CD4-positive, alpha-beta T cell (primary cell): ENCODE measurements at regions not wholly inside any gene's neighbourhood (a gene's known extent, or its start where the extent isn't known, plus 50 kb on each side); places are given as distances from the start of the nearest gene placed in this dataset.

Experiments used
- ATAC-seq: fragments of 200-7000 bp; cut with Tn5 transposase; one replicate; pipeline ENCODE4 v1.10.0; 2022; ENCODE audit warnings: mild to moderate bottlenecking; ENCODE audit not compliant: poor library complexity
- CTCF ChIA-PET: fragments of 350-600 bp; sonication (Branson Sonifier 250); formaldehyde crosslinking; loops from one replicate; lab custom pipeline; 2021; ENCODE audit warnings: antibody characterized with exemption, inconsistent platforms; lab: Charles Lee
- POLR2A ChIA-PET: fragments of 350-600 bp; sonication (Branson Sonifier 250); formaldehyde crosslinking; loops from one replicate; lab custom pipeline; 2021; ENCODE audit warnings: antibody characterized with exemption, inconsistent platforms; lab: Charles Lee
- DNase-seq, 14 experiments: peaks; one replicate each; pipeline ENCODE4 v3.0.0-alpha.2; 2013 to 2020; ENCODE audit warnings: mixed read lengths in 2 of 14
- H3K27ac ChIP-seq, 2 donors: one replicate each; pipeline versions ENCODE4 v1.5.1 to v1.7.0; 2013; ENCODE audit warnings: low read length in 2 of 2, low read depth in 1 of 2, mild to moderate bottlenecking in 1 of 2
- H3K27me3 ChIP-seq, 2 experiments: 1 replicate in 1 of 2; 2 replicates in 1 of 2; pipeline versions ENCODE4 v1.6.1 to v1.7.0; 2013; ENCODE audit warnings: low read length in 2 of 2, control low read depth in 1 of 2, mild to moderate bottlenecking in 1 of 2, moderate library complexity in 1 of 2; ENCODE audit not compliant: insufficient read depth in 2 of 2, control insufficient read depth in 1 of 2
- H3K36me3 ChIP-seq: one replicate; pipeline ENCODE4 v1.6.1; 2013; ENCODE audit warnings: low read length, control low read depth; ENCODE audit not compliant: insufficient read depth
- H3K4me1 ChIP-seq: one replicate; pipeline ENCODE4 v1.6.1; 2013; ENCODE audit warnings: low read length, control low read depth; ENCODE audit not compliant: insufficient read depth
- H3K4me3 ChIP-seq: one replicate; pipeline ENCODE4 v1.5.1; 2013; ENCODE audit warnings: mild to moderate bottlenecking, low read length, moderate library complexity
- H3K9me3 ChIP-seq, 2 experiments: 1 replicate in 1 of 2; 2 replicates in 1 of 2; pipeline versions ENCODE4 v1.6.1 to v1.7.0; 2013; ENCODE audit warnings: low read length in 2 of 2, mild to moderate bottlenecking in 2 of 2, control low read depth in 1 of 2, moderate library complexity in 1 of 2; ENCODE audit not compliant: control insufficient read depth in 1 of 2, insufficient read depth in 1 of 2
- H3K27ac Mint-ChIP-seq: one replicate; pipeline ENCODE4 v1.8.0; 2020; ENCODE audit warnings: mixed read lengths
- H3K27me3 Mint-ChIP-seq: one replicate; pipeline ENCODE4 v1.8.0; 2021; ENCODE audit warnings: mixed read lengths
- H3K36me3 Mint-ChIP-seq: one replicate; pipeline ENCODE4 v1.8.0; 2021; ENCODE audit warnings: low read depth, mixed read lengths
- H3K4me1 Mint-ChIP-seq: one replicate; pipeline ENCODE4 v1.8.0; 2021; ENCODE audit warnings: low read depth, mixed read lengths
- H3K4me3 Mint-ChIP-seq: one replicate; pipeline ENCODE4 v1.8.0; 2020; ENCODE audit warnings: mild to moderate bottlenecking, mixed read lengths
- H3K9me3 Mint-ChIP-seq: one replicate; pipeline ENCODE4 v1.8.0; 2020; ENCODE audit warnings: mixed read lengths
- intact Hi-C, 2 experiments: fragments of 100-400 bp; cut with DNase I in 1 of 2; cut with micrococcal nuclease in 1 of 2; formaldehyde crosslinking; loops; one replicate each; pipeline versions ENCODE4 v1.15.1 to v1.9.0; 2023 to 2025; cut with DNase I, micrococcal nuclease
- TF ChIP-seq, protein P1 (sequence below): fragments of 200-600 bp; IDR thresholded peaks from one replicate; pipeline ENCODE4 v1.8.0; 2022; ENCODE audit warnings: antibody characterized with exemption, mild to moderate bottlenecking

DNA sequence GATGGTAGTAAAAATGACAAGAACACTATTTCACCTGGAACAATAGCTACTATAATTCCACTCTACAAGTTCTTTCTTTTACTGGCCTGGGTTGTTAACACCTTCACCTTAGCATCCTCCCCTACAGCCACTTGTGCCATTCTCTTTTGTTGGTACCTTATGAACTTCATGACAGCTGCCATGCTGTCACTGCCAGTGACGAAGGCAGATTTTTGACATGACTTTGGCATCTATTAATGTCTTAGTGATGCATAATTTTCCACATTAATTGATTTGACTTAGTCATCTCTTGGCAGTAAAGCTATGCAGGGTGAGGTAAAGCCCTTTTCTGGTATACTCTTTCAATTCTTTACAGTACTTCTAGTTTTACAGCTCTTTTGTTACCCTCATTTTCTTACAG lies 207.9 kb downstream of the TANC2 start:
- Histone ChIP-seq H3K27me3 (no peaks in the 10 kb centered on the region), H3K27ac (no peak overlapping the region), H3K36me3 (no peaks in the 10 kb centered on the region), H3K9me3 (no peaks in the 10 kb centered on the region), H3K4me1 (no peaks in the 10 kb centered on the region), H3K4me3 (no peak overlapping the region)
- ATAC-seq (no peak), DNase-seq (no peak)
- H3K9me3 Mint-ChIP-seq = no peaks in the 10 kb centered on the region
- intact Hi-C loops = no loop called here
- TF ChIP-seq, protein P1, sequence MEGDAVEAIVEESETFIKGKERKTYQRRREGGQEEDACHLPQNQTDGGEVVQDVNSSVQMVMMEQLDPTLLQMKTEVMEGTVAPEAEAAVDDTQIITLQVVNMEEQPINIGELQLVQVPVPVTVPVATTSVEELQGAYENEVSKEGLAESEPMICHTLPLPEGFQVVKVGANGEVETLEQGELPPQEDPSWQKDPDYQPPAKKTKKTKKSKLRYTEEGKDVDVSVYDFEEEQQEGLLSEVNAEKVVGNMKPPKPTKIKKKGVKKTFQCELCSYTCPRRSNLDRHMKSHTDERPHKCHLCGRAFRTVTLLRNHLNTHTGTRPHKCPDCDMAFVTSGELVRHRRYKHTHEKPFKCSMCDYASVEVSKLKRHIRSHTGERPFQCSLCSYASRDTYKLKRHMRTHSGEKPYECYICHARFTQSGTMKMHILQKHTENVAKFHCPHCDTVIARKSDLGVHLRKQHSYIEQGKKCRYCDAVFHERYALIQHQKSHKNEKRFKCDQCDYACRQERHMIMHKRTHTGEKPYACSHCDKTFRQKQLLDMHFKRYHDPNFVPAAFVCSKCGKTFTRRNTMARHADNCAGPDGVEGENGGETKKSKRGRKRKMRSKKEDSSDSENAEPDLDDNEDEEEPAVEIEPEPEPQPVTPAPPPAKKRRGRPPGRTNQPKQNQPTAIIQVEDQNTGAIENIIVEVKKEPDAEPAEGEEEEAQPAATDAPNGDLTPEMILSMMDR = no peak
- H3K27ac Mint-ChIP-seq = no peak overlapping the region
- H3K36me3 Mint-ChIP-seq = peaks cover 5% of the 10 kb centered on the region
- H3K4me3 Mint-ChIP-seq = no peak overlapping the region
- no peaks in the 10 kb centered on the region for H3K4me1 Mint-ChIP-seq
- ChIA-PET POLR2A (no interaction called here), CTCF (interaction anchor here (0.6 kb wide), 1 partner anchor 491 kb away, joined by 3 read pairs; no protein-coding TSS in a partner anchor)
- H3K27me3 Mint-ChIP-seq = no peaks in the 10 kb centered on the region

DNA sequence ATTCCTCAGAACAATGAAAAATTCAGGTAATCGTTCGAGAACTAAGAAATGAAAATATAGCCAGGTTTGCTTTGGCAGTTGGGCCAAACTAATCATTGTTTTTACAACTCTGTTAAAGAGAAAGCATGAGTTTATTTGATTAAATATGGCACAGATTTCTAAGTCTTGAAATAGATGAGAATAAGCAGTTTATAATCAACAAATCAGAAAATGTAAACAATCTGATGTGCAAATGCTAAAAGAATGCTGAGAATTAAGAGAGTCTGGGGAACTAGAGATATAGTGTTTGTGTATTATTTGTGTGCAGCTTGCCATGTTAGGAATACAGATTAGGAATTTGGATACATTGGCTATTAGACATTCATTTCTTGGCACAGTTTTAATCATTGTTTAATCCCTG lies 212.5 kb downstream of the TANC2 start:
- Mint-ChIP-seq H3K27me3 (no peaks in the 10 kb centered on the region), H3K27ac (no peak overlapping the region), H3K4me1 (no peaks in the 10 kb centered on the region), H3K4me3 (no peak overlapping the region), H3K36me3 (peaks cover 5% of the 10 kb centered on the region), H3K9me3 (peaks cover 2% of the 10 kb centered on the region)
- intact Hi-C loops = no loop called here
- Histone ChIP-seq H3K4me3 (no peak overlapping the region), H3K27me3 (no peaks in the 10 kb centered on the region), H3K27ac (no peak overlapping the region), H3K9me3 (no peaks in the 10 kb centered on the region), H3K4me1 (no peaks in the 10 kb centered on the region), H3K36me3 (no peaks in the 10 kb centered on the region)
- no peak for DNase-seq
- ATAC-seq = no peak
- ChIA-PET POLR2A (no interaction called here), CTCF (no interaction called here)
- TF ChIP-seq, protein P1 = no peak

DNA sequence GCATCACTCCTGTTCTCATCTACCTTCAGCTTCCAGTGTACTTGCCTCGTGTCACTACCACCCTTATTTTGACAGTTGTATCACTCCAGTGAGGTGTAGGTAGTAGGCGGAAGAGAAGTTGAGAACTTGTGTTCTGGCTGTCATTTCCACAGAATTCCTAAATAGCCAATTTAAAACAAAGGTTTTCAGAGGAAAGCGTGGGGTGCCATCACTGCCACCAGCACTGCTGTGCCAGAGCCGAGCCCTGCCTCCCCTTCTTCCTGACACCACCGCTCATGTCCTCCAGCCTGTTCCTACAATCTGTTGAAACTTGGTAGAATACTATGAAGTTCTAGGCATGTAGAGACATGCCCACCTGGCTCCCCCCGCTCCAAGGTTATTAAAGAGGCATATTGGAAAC lies 215.8 kb downstream of the TANC2 start:
- POLR2A ChIA-PET = no interaction called here
- Histone ChIP-seq H3K27ac (no peak overlapping the region), H3K27me3 (no peaks in the 10 kb centered on the region), H3K36me3 (no peaks in the 10 kb centered on the region), H3K4me1 (no peaks in the 10 kb centered on the region), H3K4me3 (no peak overlapping the region), H3K9me3 (no peaks in the 10 kb centered on the region)
- H3K4me1 Mint-ChIP-seq = no peaks in the 10 kb centered on the region
- DNase-seq (no peak), ATAC-seq (no peak)
- H3K9me3 Mint-ChIP-seq = peaks cover 2% of the 10 kb centered on the region
- H3K36me3 Mint-ChIP-seq = peaks cover 10% of the 10 kb centered on the region
- no peaks in the 10 kb centered on the region for H3K27me3 Mint-ChIP-seq
- H3K4me3 Mint-ChIP-seq = no peak overlapping the region
- TF ChIP-seq, protein P1 = no peak
- CTCF ChIA-PET = no interaction called here
- intact Hi-C loops = no loop called here
- H3K27ac Mint-ChIP-seq = no peak overlapping the region
